ENCODE measurements at regions not wholly inside any gene's neighbourhood (a gene's known extent, or its start where the extent isn't known, plus 50 kb on each side); places are given as distances from the start of the nearest gene placed in this dataset.

DNA sequence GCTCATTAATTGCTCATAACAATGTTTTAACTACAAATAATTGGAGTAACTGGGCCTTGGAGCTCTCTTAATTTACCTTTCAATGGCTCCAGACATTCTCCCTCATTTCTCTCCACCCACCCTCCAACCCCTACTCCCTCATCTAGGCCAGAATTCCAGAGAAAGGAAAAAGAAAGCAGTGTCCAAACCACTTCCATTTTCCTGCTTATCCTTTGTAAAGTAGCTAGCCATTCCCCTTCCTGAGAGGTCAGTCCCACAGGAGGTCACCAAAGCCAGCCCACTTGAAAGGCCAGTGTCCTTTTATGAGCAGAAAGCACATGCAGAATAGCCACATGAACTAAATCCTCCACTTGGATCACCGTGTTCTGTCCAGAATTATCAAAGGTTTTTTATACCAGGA lies 404.8 kb upstream of the FAT3 start:
- no peak for DNase-seq
- ATAC-seq (ENCODE audit: low read depth): no peak
- Mint-ChIP-seq H3K9me3 (no peaks in the 10 kb centered on the region), H3K27me3 (no peaks in the 10 kb centered on the region), H3K27ac (no peak overlapping the region), H3K36me3 (no peaks in the 10 kb centered on the region), H3K4me1 (no peaks in the 10 kb centered on the region), H3K4me3 (no peak overlapping the region)
- POLR2A ChIA-PET: no interaction called here

- Mint-ChIP-seq H3K9me3 (no peaks in the 10 kb centered on the region), H3K4me1 (no peaks in the 10 kb centered on the region), H3K36me3 (no peaks in the 10 kb centered on the region), H3K4me3 (no peak overlapping the region), H3K27me3 (no peaks in the 10 kb centered on the region), H3K27ac (no peak overlapping the region)
- DNase-seq: no peak
- no peak for ATAC-seq (ENCODE audit: low read depth)
- POLR2A ChIA-PET: no interaction called here
Measured at GRCh38 chr11:91819195-91819594, 405.4 kb upstream of the FAT3 start.

GRCh38 chr11:91817996-91818395 lies 406.6 kb upstream of the FAT3 start:
- Mint-ChIP-seq H3K4me3 (no peak overlapping the region), H3K36me3 (no peaks in the 10 kb centered on the region), H3K27ac (no peak overlapping the region), H3K4me1 (no peaks in the 10 kb centered on the region), H3K27me3 (no peaks in the 10 kb centered on the region), H3K9me3 (no peaks in the 10 kb centered on the region)
- POLR2A ChIA-PET: no interaction called here
- ATAC-seq (ENCODE audit: low read depth): no peak
- no peak for DNase-seq

DNA sequence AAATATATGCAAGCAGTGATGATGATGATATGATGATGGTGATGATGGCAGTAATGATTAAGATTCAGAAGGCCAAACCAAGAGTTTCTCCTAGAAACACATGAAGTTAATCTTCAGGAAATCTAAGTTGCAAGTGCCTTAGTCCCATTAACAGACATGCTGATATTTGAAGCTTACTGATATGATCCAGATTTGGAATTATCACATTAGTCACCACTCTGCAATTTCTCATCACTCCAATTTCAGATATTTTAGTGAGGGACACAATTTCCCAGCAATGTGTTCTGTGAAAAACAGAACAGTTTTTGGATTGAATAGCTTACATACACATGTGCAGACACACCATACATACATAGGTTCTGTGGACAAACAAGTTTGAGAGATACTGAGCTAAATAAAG lies 411.4 kb upstream of the FAT3 start:
- no peak for DNase-seq
- Mint-ChIP-seq H3K27ac (no peak overlapping the region), H3K27me3 (no peaks in the 10 kb centered on the region), H3K9me3 (peaks cover 2% of the 10 kb centered on the region), H3K36me3 (no peaks in the 10 kb centered on the region), H3K4me1 (no peaks in the 10 kb centered on the region), H3K4me3 (no peak overlapping the region)
- ATAC-seq (ENCODE audit: low read depth): no peak
- POLR2A ChIA-PET: no interaction called here

DNA sequence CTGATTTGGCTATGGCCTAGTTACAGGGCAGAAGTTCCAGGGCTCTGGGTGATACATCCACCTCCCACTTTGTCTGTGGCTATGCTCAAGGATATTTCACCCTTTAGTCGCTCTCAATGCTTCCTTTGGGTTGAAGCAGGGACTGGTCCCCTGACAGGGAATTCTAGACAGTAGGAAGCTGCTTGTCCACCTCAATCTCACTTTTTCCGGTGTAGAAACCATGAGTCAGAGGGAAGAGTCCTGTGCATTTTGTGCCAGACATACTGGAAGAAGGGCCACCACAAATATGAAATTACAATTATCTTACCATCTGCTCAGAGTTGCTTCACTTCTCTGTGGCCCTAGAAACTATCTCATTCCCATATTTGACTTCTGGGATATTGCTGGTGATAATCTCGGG lies 413.7 kb upstream of the FAT3 start:
- ATAC-seq (ENCODE audit: low read depth): no peak
- H3K27me3 Mint-ChIP-seq: no peaks in the 10 kb centered on the region
- no peak for DNase-seq
- H3K4me1 Mint-ChIP-seq: no peaks in the 10 kb centered on the region
- no peak overlapping the region for H3K4me3 Mint-ChIP-seq
- H3K9me3 Mint-ChIP-seq: peaks cover 2% of the 10 kb centered on the region
- no peak overlapping the region for H3K27ac Mint-ChIP-seq
- no peaks in the 10 kb centered on the region for H3K36me3 Mint-ChIP-seq
- POLR2A ChIA-PET: no interaction called here

- POLR2A ChIA-PET: no interaction called here
- H3K36me3 Mint-ChIP-seq: no peaks in the 10 kb centered on the region
- H3K4me1 Mint-ChIP-seq: no peaks in the 10 kb centered on the region
- DNase-seq (no peak), ATAC-seq (ENCODE audit: low read depth) (no peak)
- H3K27ac Mint-ChIP-seq: no peak overlapping the region
- no peaks in the 10 kb centered on the region for H3K27me3 Mint-ChIP-seq
- no peak overlapping the region for H3K4me3 Mint-ChIP-seq
- H3K9me3 Mint-ChIP-seq: no peaks in the 10 kb centered on the region
Measured at GRCh38 chr11:91805293-91805692, 419.3 kb upstream of the FAT3 start.

DNA sequence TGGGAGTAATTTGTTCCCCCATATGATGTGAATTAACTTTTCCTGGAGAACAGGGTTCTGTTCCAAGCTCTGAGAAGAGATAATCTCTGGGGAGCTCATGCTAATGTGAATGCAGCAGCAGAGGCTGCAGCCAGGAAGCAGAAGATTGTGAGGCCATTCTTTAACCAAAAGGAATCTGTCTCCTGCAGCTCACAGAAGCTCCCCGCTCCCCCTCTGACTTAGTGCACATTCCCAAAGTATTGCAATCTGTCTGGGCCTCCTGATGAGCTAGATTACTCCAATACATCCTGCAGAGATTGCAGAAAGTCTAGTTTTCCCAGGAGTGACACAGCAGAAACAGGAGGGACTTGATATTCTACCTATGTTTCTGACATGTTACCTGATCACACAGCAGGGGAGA lies 420.6 kb upstream of the FAT3 start:
- H3K27me3 Mint-ChIP-seq: no peaks in the 10 kb centered on the region

DNA sequence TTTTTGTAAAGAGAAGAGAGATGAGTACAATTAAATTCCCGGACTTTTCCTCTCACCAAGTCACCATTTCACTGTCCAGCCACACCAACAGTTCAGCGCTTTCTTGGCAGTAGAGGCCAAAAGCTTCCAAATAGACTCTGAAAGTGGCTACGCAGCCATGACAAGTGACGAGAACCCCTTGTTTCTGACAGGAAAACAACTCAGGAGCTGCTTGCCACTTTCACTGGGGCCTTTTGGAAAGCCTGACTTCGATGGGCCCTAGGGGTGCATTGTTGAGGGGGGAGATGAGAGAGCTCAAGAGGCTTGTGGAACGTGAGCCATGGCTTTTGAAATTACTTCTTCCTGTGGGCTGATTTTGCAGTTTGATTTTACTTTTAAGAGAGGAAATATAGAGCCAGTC lies 422.1 kb upstream of the FAT3 start:
- H3K4me3 Mint-ChIP-seq: no peak overlapping the region
- peaks cover 1% of the 10 kb centered on the region for H3K9me3 Mint-ChIP-seq
- H3K27ac Mint-ChIP-seq: no peak overlapping the region
- POLR2A ChIA-PET: no interaction called here
- no peaks in the 10 kb centered on the region for H3K36me3 Mint-ChIP-seq
- no peaks in the 10 kb centered on the region for H3K27me3 Mint-ChIP-seq
- no peak for ATAC-seq (ENCODE audit: low read depth)
- no peak for DNase-seq
- no peaks in the 10 kb centered on the region for H3K4me1 Mint-ChIP-seq

More for the DNA sequence above, 420.6 kb upstream of the FAT3 start:
- no peak overlapping the region for H3K27ac Mint-ChIP-seq
- ATAC-seq (ENCODE audit: low read depth): no peak
- no peak for DNase-seq
- POLR2A ChIA-PET: no interaction called here
- H3K4me3 Mint-ChIP-seq: no peak overlapping the region
- H3K4me1 Mint-ChIP-seq: no peaks in the 10 kb centered on the region
- no peaks in the 10 kb centered on the region for H3K36me3 Mint-ChIP-seq
- no peaks in the 10 kb centered on the region for H3K9me3 Mint-ChIP-seq

DNA sequence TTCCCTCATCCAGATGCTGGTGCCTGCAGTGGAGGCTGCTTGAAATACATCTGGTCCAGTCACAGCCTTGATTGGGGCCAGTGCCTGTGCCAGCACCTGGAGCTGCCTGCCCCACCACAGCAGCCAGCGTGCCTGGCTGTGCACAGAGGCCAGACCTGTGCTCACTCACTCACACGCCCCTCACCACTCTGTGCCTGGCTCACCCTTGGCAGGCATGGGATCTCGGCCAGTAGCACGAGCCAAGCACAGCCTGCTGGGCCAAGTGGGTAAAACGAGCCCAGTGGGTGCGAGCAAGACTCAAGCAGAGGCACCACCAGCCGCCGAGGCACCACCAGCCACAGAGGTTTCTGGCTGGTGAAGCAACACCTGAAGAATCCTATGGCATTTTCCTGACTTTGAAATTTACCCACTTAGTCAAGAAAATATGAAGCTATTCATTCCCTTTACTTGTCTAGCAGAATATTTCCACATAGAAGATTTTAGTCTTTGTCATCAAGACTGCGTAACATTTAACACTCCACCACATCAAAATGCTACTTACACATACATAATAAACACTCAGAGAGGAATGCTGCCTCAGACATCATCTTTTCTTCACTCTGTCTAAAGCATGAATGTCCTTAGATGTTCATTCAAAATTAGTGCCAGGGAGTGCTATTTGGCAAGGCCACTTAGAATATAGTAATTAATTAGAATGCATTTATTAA lies 424.3 kb upstream of the FAT3 start:
- POLR2A ChIA-PET: no interaction called here
- Mint-ChIP-seq H3K36me3 (no peaks in the 10 kb centered on the region), H3K27me3 (no peaks in the 10 kb centered on the region)

GRCh38 chr11:91798240-91798639 lies 426.4 kb upstream of the FAT3 start:
- Mint-ChIP-seq H3K4me3 (no peak overlapping the region), H3K27me3 (no peaks in the 10 kb centered on the region), H3K9me3 (peaks cover 1% of the 10 kb centered on the region), H3K36me3 (no peaks in the 10 kb centered on the region), H3K27ac (no peak overlapping the region), H3K4me1 (no peaks in the 10 kb centered on the region)
- ATAC-seq (ENCODE audit: low read depth) (no peak), DNase-seq (no peak)
- POLR2A ChIA-PET: no interaction called here

More for the DNA sequence above, 424.3 kb upstream of the FAT3 start:
- no peaks in the 10 kb centered on the region for H3K4me1 Mint-ChIP-seq
- DNase-seq (no peak), ATAC-seq (ENCODE audit: low read depth) (no peak)
- no peak overlapping the region for H3K4me3 Mint-ChIP-seq
- peaks cover 1% of the 10 kb centered on the region for H3K9me3 Mint-ChIP-seq
- no peak overlapping the region for H3K27ac Mint-ChIP-seq

GRCh38 chr11:91796999-91797398 lies 427.6 kb upstream of the FAT3 start:
- Mint-ChIP-seq H3K36me3 (no peaks in the 10 kb centered on the region), H3K4me3 (no peak overlapping the region), H3K9me3 (peaks cover 1% of the 10 kb centered on the region), H3K27me3 (no peaks in the 10 kb centered on the region), H3K4me1 (no peaks in the 10 kb centered on the region), H3K27ac (no peak overlapping the region)
- POLR2A ChIA-PET: no interaction called here
- ATAC-seq (ENCODE audit: low read depth) (no peak), DNase-seq (no peak)

DNA sequence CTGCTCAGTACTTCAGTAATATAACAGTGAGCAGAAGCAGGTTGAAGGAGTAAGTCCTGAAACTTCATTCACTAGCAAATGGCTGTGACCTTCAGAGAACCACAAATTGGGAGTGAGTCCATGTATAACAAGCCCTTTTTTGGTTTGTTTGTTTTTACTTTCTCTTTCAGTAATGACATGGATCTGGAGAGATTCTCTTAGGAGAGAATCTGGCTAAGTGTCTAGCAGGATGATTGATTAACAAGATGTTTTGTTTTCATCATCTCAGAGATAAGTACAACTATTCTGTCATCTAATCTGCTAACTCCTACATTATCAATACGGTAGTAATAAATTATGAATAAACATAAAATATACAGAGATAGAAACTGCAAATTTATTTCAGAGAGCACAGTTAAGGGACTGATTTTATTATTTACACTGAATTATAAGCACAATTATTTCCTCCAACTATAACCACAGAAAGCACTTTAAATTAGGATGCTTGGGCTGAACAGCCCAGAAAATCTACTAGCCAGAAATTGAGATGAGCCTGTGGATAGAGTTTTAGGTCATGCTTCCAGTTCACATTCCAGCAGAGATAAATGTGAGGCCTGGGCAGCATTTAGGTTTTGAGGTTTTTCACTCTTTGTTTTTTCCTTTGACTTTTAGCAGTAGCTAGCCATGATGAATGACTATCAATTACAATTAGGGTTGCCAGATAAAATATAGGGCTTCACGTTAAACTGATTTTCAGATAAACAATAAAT lies 429.3 kb upstream of the FAT3 start:
- no peaks in the 10 kb centered on the region for H3K27me3 Mint-ChIP-seq
- no peaks in the 10 kb centered on the region for H3K36me3 Mint-ChIP-seq
- POLR2A ChIA-PET: no interaction called here
- no peak overlapping the region for H3K27ac Mint-ChIP-seq
- ATAC-seq (ENCODE audit: low read depth): no peak
- DNase-seq: no peak
- H3K4me1 Mint-ChIP-seq: peaks cover 2% of the 10 kb centered on the region
- peaks cover 1% of the 10 kb centered on the region for H3K9me3 Mint-ChIP-seq
- H3K4me3 Mint-ChIP-seq: no peak overlapping the region

- Mint-ChIP-seq H3K27ac (no peak overlapping the region), H3K4me3 (no peak overlapping the region), H3K27me3 (no peaks in the 10 kb centered on the region), H3K9me3 (peaks cover 1% of the 10 kb centered on the region), H3K4me1 (peaks cover 2% of the 10 kb centered on the region), H3K36me3 (no peaks in the 10 kb centered on the region)
- POLR2A ChIA-PET: no interaction called here
- no peak for DNase-seq
- no peak for ATAC-seq (ENCODE audit: low read depth)
Measured at GRCh38 chr11:91794146-91794545, 430.5 kb upstream of the FAT3 start.

DNA sequence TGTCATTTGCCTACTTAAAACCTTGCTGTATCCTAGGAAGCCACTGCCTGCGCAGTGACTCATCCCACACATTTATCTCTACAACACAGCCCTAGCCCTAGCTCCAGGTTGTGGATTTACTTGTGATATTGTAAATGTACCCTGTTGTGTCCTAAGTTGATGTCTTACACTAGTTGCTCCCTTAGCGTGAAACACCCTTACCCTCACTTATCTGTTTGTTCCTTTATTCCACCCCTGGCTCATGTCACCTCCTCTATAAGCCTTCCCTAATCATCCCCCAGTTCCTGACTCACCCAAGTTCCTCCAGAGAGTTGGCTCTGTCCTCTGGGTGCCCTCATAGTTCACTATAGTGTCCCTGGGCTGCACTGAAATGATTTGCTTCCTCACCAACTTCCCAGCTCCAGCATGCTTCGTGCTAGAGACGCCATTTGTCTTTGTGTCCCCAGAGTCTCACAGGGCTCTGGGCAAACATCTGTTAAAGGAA lies 431.8 kb upstream of the FAT3 start:
- Mint-ChIP-seq H3K9me3 (no peaks in the 10 kb centered on the region), H3K27ac (no peak overlapping the region), H3K36me3 (no peaks in the 10 kb centered on the region), H3K27me3 (no peaks in the 10 kb centered on the region), H3K4me3 (no peak overlapping the region), H3K4me1 (peaks cover 2% of the 10 kb centered on the region)
- no peak for ATAC-seq (ENCODE audit: low read depth)
- DNase-seq: no peak
- POLR2A ChIA-PET: no interaction called here

Data from activated naive CD8-positive, alpha-beta T cell treated with anti-CD3 and anti-CD28 coated beads, Interleukin-2, amount 10 ng/mL, durations not matched to agents 7 days and 5 days (primary cell).